AML-193 (cell line): ENCODE measurements at regions not wholly inside any gene's neighbourhood (a gene's known extent, or its start where the extent isn't known, plus 50 kb on each side); places are given as distances from the start of the nearest gene placed in this dataset.
A peak's percentile ranks its signal among the peaks of the same experiment; 100 is the strongest.
"Not testable (repeated sequence)": the region's sequence is repeated elsewhere in the genome, so short reads cannot be mapped to it uniquely, and the experiment has no call there.

Experiments
- DNase-seq, 2 experiments: peaks; one replicate each; lab custom pipeline; 2025; lab: John Stamatoyannopoulos, UW

- DNase-seq, result no peak
Observed at GRCh38 chr20:53773792-53774401, 180.3 kb upstream of the ZNF217 start.

- DNase-seq, result not testable (repeated sequence)
Observed at GRCh38 chr20:53773066-53773791, 179.6 kb upstream of the ZNF217 start.

- no peak for DNase-seq
Observed at GRCh38 chr20:53769041-53769440, 175.4 kb upstream of the ZNF217 start.

- no peak for DNase-seq
Observed at GRCh38 chr20:53768329-53768728, 174.7 kb upstream of the ZNF217 start.

GRCh38 chr20:53767206-53767930, 173.7 kb upstream of the ZNF217 start:
- no peak for DNase-seq

GRCh38 chr20:53764415-53764800, 170.8 kb upstream of the ZNF217 start:
- DNase-seq, result no peak

GRCh38 chr20:53763707-53764414, 170.2 kb upstream of the ZNF217 start:
- DNase-seq, result no peak

- not testable (repeated sequence) for DNase-seq
Observed at GRCh38 chr20:53762423-53762798, 168.8 kb upstream of the ZNF217 start.

GRCh38 chr20:53760025-53760441, 166.4 kb upstream of the ZNF217 start:
- no peak for DNase-seq

GRCh38 chr20:53757472-53757913, 163.9 kb upstream of the ZNF217 start:
- no peak for DNase-seq

GRCh38 chr20:53755733-53756531, 162.3 kb upstream of the ZNF217 start:
- DNase-seq, result no peak

- no peak for DNase-seq
Observed at GRCh38 chr20:53753880-53754459, 160.3 kb upstream of the ZNF217 start.

GRCh38 chr20:53752971-53753879, 159.6 kb upstream of the ZNF217 start:
- DNase-seq, result no peak

- DNase-seq, result no peak
Observed at GRCh38 chr20:53752583-53752970, 158.9 kb upstream of the ZNF217 start.

- DNase-seq, result no peak
Observed at GRCh38 chr20:53751620-53752318, 158.1 kb upstream of the ZNF217 start.

- DNase-seq, result peak; percentile 60 to 70
Observed at GRCh38 chr20:53750827-53751619, 157.4 kb upstream of the ZNF217 start.

GRCh38 chr20:53749499-53749898, 155.9 kb upstream of the ZNF217 start:
- no peak for DNase-seq

GRCh38 chr20:53748821-53749421, 155.3 kb upstream of the ZNF217 start:
- DNase-seq, result no peak
